SJSA1 (cell line): ENCODE measurements at regions not wholly inside any gene's neighbourhood (a gene's known extent, or its start where the extent isn't known, plus 50 kb on each side); places are given as distances from the start of the nearest gene placed in this dataset.

ENCODE experiments used
- DNase-seq, 2 experiments: peaks; one replicate each; pipeline ENCODE4 v3.0.0-alpha.2; 2015 to 2020; ENCODE audit warnings: low spot score in 2 of 2, low read depth in 1 of 2
- H3K27ac ChIP-seq: fragments of 250-450 bp; sonication (Bioruptor Pico); 2 replicates; pipeline ENCODE4 v1.5.1; 2020; ENCODE audit warnings: mild to moderate bottlenecking, moderate library complexity
- H3K27me3 ChIP-seq: fragments of 250-450 bp; sonication (Bioruptor Pico); replicated peaks from 2 replicates; pipeline ENCODE4 v1.5.1; 2020; ENCODE audit warnings: mild to moderate bottlenecking, moderate library complexity
- H3K36me3 ChIP-seq: fragments of 250-450 bp; sonication (Bioruptor Pico); 2 replicates; pipeline ENCODE4 v1.5.1; 2020; ENCODE audit warnings: mild to moderate bottlenecking
- H3K4me1 ChIP-seq: fragments of 250-450 bp; sonication (Bioruptor Pico); replicated peaks from 2 replicates; pipeline ENCODE4 v1.6.1; 2021; ENCODE audit warnings: mild to moderate bottlenecking
- H3K4me3 ChIP-seq: fragments of 250-450 bp; sonication (Bioruptor Pico); 2 replicates; pipeline ENCODE4 v1.5.1; 2020; ENCODE audit warnings: mild to moderate bottlenecking
- H3K9me3 ChIP-seq: fragments of 250-450 bp; sonication (Bioruptor Pico); replicated peaks from 2 replicates; pipeline ENCODE4 v1.5.1; 2020; ENCODE audit warnings: mild to moderate bottlenecking

GRCh38 chr7:121446526-121446925 is 50.4 kb upstream of the FAM3C start:
- DNase-seq = no peak
- H3K27me3 ChIP-seq = no peaks in the 10 kb centered on the region
- no peak overlapping the region for H3K4me3 ChIP-seq
- H3K36me3 ChIP-seq = no peaks in the 10 kb centered on the region
- H3K4me1 ChIP-seq = peaks cover 7% of the 10 kb centered on the region; the same call in 1 of the 2 replicates
- H3K9me3 ChIP-seq = no peaks in the 10 kb centered on the region
- H3K27ac ChIP-seq = no peak overlapping the region
